Uterus (tissue), 3 donors: ENCODE measurements at regions not wholly inside any gene's neighbourhood (a gene's known extent, or its start where the extent isn't known, plus 50 kb on each side); places are given as distances from the start of the nearest gene placed in this dataset.

ENCODE experiments used
- DNase-seq, 2 donors: peaks; one replicate each; pipeline ENCODE4 v3.0.0-alpha.2; 2019 to 2020
- H3K27ac ChIP-seq, 2 donors: fragments of 200-600 bp; sonication (generic); 1 replicate in 1 of 2; 2 replicates in 1 of 2; pipeline ENCODE4 v1.5.1; 2016 to 2018
- H3K27me3 ChIP-seq, 2 donors: fragments of 200-600 bp; sonication (generic); one replicate each; pipeline ENCODE4 v1.5.1; 2018 to 2019; ENCODE audit warnings: control low read depth in 1 of 2
- H3K36me3 ChIP-seq, 2 donors: fragments of 200-600 bp; sonication (generic); one replicate each; pipeline ENCODE4 v1.5.1; 2019; ENCODE audit warnings: control low read depth in 1 of 2
- H3K4me1 ChIP-seq, 2 donors: fragments of 200-600 bp; sonication (generic); one replicate each; pipeline ENCODE4 v1.5.1; 2018 to 2019; ENCODE audit warnings: control low read depth in 1 of 2
- H3K4me3 ChIP-seq, 2 donors: fragments of 200-600 bp; sonication (generic); 1 replicate in 1 of 2; 2 replicates in 1 of 2; pipeline ENCODE4 v1.5.1; 2018 to 2019; ENCODE audit warnings: mild to moderate bottlenecking in 1 of 2
- H3K9me3 ChIP-seq, 2 donors: fragments of 200-600 bp; sonication (generic); one replicate each; pipeline ENCODE4 v1.5.1; 2019; ENCODE audit warnings: control low read depth in 1 of 2
- POLR2A ChIP-seq, 2 donors: fragments of 450-650 bp; IDR thresholded peaks; one replicate each; pipeline ENCODE4 v1.6.1; 2016; ENCODE audit warnings: antibody characterized with exemption in 2 of 2, mild to moderate bottlenecking in 1 of 2, moderate library complexity in 1 of 2
- intact Hi-C: fragments of 100-400 bp; cut with DNase I; formaldehyde crosslinking; loops from one replicate; pipeline ENCODE4 v1.15.1; 2023; ENCODE audit warnings: low total_unique reads
- TF ChIP-seq, protein P1 (sequence below), 4 experiments: fragments of 200-600 bp in 2 of 4; fragments of 450-650 bp in 2 of 4; sonication (generic) in 2 of 4; IDR thresholded peaks; one replicate each; pipeline ENCODE4 v1.5.1; 2016 to 2019; ENCODE audit warnings: antibody characterized with exemption in 4 of 4, mild to moderate bottlenecking in 2 of 4, moderate library complexity in 1 of 4
- donor health status: DM: yes; HTN: yes; CAD: no.

DNA sequence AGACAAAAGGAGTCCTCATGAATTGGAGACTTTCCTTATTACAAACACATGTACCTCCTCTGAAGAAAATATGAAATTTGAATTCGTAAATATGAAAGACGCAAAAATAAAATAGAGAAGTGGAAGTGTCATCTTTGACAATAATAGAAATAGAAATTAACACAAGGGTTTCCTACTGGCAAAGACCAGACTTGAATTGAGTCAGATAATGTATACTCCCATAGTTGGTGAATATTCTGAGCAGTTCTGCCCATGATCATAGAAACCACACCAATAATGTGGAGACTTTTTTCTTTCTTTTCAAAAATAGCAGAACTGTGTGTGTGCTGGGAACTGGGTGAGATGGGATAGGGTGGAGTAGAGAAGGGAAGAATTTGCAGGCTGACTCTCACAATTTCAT is 277.7 kb upstream of the TET2 start:
- H3K9me3 ChIP-seq: no peaks in the 10 kb centered on the region
- no peak for DNase-seq
- no peak overlapping the region for H3K4me3 ChIP-seq
- H3K27me3 ChIP-seq: no peaks in the 10 kb centered on the region
- H3K27ac ChIP-seq: no peak overlapping the region
- H3K4me1 ChIP-seq: no peaks in the 10 kb centered on the region
- no peak for TF ChIP-seq POLR2A (IDR thresholded peaks at IDR 0.05)
- TF ChIP-seq, protein P1, sequence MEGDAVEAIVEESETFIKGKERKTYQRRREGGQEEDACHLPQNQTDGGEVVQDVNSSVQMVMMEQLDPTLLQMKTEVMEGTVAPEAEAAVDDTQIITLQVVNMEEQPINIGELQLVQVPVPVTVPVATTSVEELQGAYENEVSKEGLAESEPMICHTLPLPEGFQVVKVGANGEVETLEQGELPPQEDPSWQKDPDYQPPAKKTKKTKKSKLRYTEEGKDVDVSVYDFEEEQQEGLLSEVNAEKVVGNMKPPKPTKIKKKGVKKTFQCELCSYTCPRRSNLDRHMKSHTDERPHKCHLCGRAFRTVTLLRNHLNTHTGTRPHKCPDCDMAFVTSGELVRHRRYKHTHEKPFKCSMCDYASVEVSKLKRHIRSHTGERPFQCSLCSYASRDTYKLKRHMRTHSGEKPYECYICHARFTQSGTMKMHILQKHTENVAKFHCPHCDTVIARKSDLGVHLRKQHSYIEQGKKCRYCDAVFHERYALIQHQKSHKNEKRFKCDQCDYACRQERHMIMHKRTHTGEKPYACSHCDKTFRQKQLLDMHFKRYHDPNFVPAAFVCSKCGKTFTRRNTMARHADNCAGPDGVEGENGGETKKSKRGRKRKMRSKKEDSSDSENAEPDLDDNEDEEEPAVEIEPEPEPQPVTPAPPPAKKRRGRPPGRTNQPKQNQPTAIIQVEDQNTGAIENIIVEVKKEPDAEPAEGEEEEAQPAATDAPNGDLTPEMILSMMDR (IDR thresholded peaks at IDR 0.05): no peak
- H3K36me3 ChIP-seq: no peaks in the 10 kb centered on the region
- intact Hi-C loops: no loop called here

DNA sequence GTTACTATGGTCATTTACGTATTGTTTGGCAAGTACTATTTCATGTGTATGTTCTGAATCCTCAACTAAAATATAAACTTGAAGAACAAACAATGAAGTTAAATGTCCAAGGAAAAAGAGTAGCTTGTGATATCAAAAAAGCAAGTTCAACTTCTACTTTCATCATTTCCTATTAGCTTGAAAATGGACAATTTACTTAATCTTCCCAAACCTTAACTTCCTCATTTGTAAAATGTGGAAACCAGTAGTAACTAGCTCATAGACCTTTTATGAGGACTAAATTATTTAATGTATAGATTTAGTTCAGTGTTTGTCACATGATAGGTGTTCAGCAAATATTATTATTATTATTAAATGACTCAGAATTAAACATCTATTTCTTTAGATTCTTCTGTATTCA is 276.8 kb upstream of the TET2 start:
- Histone ChIP-seq H3K27ac (no peak overlapping the region), H3K4me3 (no peak overlapping the region), H3K4me1 (no peaks in the 10 kb centered on the region), H3K27me3 (no peaks in the 10 kb centered on the region), H3K9me3 (no peaks in the 10 kb centered on the region), H3K36me3 (no peaks in the 10 kb centered on the region)
- intact Hi-C loops: no loop called here
- TF ChIP-seq POLR2A (IDR thresholded peaks at IDR 0.05): no peak
- TF ChIP-seq, protein P1 (IDR thresholded peaks at IDR 0.05): no peak
- DNase-seq: no peak

DNA sequence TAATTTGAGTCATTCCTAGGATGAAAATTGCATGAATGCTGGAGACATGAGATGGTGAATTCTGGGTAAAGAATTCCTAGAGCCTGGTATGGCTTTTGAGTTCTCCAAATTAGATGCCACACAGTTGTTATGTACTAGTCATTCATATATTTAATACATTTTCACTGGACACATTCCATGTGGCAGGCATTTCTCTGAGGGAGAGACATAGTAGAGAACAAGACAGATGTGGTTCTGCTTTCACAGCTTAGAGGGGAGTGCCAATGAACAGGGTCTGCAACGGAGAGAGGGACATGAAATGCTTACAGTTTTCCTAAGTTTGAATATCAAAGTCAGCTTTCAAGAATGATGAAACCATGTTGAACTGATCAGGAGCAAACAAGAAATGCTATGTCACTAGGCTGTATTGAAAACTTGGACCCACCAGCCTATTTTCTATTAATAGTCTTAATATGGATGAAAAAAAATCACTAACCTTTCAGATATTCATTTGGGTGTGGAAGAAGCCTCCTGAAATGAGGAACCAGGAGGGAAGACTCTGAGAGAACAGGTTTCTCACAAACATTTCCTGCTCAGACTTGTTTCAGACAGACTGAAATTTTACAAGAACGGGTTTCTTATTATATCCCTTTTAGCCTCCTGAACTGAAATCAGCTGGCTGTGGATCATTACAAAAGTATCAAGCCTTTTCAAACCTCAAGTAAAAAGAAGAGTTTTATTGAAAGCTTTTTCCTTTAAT is 276.0 kb upstream of the TET2 start:
- no peaks in the 10 kb centered on the region for H3K9me3 ChIP-seq
- no peaks in the 10 kb centered on the region for H3K36me3 ChIP-seq
- no peaks in the 10 kb centered on the region for H3K4me1 ChIP-seq
- no peak for DNase-seq
- H3K27ac ChIP-seq: no peak overlapping the region
- TF ChIP-seq, protein P1 (IDR thresholded peaks at IDR 0.05): no peak
- no peak for TF ChIP-seq POLR2A (IDR thresholded peaks at IDR 0.05)
- intact Hi-C loops: no loop called here
- H3K27me3 ChIP-seq: no peaks in the 10 kb centered on the region
- H3K4me3 ChIP-seq: no peak overlapping the region

DNA sequence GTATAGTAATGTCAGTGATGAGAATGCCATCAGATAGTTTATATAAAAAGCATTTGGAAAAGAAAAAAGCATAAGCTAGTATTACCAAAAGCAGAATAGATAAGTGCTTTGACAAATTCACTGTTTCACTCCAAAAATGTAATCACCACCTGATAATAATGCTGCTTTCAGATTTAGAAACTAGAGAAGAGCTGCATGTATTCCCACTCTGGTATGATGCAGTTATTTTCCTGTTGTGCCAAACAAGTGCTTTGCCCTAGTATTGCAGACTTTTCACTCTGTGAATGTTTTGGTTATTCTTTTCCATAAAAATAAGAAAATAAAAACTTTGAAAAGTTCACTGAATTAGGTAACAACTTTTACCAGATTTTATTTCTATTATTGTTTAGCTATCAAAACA is 267.7 kb upstream of the TET2 start:
- no peak overlapping the region for H3K4me3 ChIP-seq
- no peak for DNase-seq
- no peaks in the 10 kb centered on the region for H3K9me3 ChIP-seq
- H3K27ac ChIP-seq: no peak overlapping the region
- no peak for TF ChIP-seq POLR2A (IDR thresholded peaks at IDR 0.05)
- TF ChIP-seq, protein P1 (IDR thresholded peaks at IDR 0.05): no peak
- no peaks in the 10 kb centered on the region for H3K4me1 ChIP-seq
- intact Hi-C loops: no loop called here
- H3K36me3 ChIP-seq: no peaks in the 10 kb centered on the region
- H3K27me3 ChIP-seq: no peaks in the 10 kb centered on the region

DNA sequence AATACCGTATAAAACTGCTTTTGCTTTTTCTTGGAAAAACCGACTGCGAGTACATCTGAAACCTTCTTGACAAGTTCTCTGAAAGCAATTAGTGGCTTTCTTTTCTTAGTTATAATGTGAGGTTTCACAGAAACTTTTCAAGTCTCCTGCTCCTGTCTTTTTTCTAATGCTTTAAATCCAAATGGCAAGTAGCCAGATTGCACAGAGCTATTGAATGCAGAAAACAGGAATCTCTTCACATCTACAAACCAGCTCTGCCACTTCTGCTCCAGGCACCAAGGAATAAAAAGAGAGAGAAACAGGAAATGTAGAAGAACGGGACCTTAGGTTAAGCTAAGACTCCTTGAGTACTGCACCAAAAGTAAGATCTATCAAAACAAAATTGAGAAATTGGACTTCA is 267.3 kb upstream of the TET2 start:
- Histone ChIP-seq H3K4me3 (no peak overlapping the region), H3K4me1 (no peaks in the 10 kb centered on the region), H3K36me3 (no peaks in the 10 kb centered on the region), H3K27me3 (no peaks in the 10 kb centered on the region), H3K9me3 (no peaks in the 10 kb centered on the region), H3K27ac (no peak overlapping the region)
- TF ChIP-seq, protein P1 (IDR thresholded peaks at IDR 0.05): no peak
- TF ChIP-seq POLR2A (IDR thresholded peaks at IDR 0.05): no peak
- no peak for DNase-seq
- intact Hi-C loops: no loop called here
